HG03196 (cell line): ENCODE measurements at regions not wholly inside any gene's neighbourhood (a gene's known extent, or its start where the extent isn't known, plus 50 kb on each side); places are given as distances from the start of the nearest gene placed in this dataset.

Experiments
- ATAC-seq: cut with Tn5 transposase; IDR thresholded peaks from one replicate; pipeline ENCODE4 v1.9.1; 2021; ENCODE audit not compliant: unreplicated experiment

- no peak for ATAC-seq
Measured at GRCh38 chr11:10358696-10359095, 53.8 kb downstream of the ADM start.

GRCh38 chr11:10359171-10359570 lies 54.3 kb downstream of the ADM start:
- no peak for ATAC-seq

- no peak for ATAC-seq
Measured at GRCh38 chr11:10360835-10361234, 56.0 kb downstream of the ADM start.

GRCh38 chr11:10365045-10365444 lies 60.2 kb downstream of the ADM start:
- no peak for ATAC-seq

DNA sequence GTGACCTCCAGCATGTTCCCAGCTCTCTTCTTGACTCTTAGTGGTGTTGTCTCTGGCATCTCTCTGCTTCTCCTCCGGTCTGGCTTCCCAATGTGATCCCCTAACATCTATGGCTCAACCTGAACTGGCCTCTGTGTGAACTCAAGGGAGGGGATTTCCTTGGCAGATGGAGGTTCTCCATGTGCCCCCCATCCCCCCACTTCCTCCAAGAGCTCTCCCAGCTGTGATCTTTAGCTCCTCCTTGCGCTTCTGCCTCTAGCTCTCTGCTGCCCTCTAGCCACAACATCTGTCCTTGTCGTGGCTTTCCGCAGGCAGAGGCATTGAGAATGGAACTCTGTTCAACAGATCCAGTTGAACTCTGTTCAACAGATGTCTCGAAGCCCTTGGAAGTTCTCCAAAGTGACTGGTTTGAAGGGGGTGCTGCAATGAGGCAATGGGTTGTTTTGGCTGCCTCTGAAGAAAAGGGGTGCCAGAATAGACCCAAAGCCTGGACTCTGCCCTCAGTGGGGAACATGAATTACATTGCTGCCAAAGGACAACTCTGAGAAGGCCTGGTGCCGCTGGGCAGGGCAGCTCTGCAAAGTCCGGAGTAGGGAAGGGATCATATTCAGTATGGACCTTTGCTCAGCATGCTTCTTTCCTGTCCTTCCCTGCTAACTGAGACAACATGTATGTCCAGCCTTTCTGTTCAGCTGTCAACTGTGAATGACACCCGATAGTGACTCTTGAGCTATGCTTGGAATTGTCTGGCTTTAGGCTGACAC lies 61.9 kb downstream of the ADM start:
- peak; percentile 90 for ATAC-seq

DNA sequence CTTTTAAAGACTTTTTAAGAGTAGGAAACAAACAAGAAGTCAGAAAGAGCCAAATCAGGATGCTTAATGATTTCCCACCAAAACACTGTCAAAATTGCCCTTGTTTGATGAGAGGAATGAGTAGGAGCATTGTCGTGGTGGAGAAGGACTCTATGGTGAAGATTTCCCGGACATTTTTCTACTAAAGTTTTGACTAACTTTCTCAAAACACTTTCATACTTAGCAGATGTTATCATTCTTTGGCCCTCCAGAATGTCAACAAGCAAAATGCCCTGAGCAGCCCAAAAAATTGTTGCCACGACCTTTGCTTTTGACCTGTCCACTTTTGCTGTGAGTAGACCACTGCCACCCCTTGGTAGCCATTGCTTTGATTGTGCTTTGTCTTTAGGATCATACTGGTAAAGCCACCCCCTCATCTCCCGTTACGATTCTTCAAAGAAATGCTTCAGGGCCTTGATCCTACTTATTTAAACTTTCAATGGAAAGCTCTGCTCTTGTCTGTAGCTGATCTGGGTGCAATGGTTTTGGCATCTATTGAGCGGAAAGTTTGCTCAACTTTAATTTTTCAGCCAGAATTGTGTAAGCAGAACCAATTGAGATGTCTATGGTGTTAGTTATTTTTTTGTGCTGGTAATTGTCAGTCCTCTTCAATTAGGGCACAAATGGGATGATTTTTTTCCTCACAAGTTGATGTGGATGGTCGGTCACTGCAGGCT lies 67.2 kb downstream of the ADM start:
- no peak for ATAC-seq

- no peak for ATAC-seq
Measured at GRCh38 chr11:10373340-10373739, 68.5 kb downstream of the ADM start.

- no peak for ATAC-seq
Measured at GRCh38 chr11:10373929-10374328, 69.1 kb downstream of the ADM start.

GRCh38 chr11:10374386-10374785 lies 69.5 kb downstream of the ADM start:
- ATAC-seq: no peak

- ATAC-seq: no peak
Measured at GRCh38 chr11:10375280-10375971, 70.6 kb downstream of the ADM start.

DNA sequence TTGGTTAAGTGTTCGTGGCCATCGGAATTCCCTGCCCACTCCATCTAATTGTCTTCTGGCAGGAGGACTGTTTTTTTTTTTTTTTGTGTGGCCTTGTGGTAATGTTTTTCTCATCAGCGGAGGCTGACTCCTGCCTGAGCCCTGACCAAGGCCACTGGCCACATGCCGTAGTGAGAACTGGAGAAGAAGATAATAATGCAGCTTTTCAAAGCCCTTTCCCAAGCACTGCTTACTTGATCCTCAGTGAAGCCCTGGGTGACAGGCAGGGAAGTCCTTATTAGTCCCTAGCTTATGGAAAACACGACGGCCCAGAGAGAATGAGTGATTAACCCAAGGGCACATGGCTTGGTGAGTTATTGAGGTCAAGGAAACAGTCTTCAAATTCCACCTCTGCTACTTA lies 71.2 kb downstream of the ADM start:
- ATAC-seq: no peak

DNA sequence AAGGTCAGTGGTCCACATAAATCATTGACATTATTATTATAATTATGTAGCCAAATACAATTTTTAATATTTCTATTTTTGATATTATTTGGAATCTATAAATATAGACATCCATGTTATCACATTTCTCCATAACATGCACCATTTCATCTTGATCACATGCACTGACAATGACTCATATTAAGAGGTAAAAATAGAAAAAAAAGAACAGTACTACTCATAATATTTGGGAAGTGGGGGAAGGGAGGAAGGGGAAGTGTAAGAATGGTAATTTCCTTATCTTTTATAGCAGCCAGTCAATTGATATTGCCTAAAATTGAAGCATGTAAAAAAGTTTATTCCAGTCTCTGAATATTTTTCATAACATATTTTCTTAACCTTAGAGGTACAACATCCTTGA lies 72.3 kb downstream of the ADM start:
- no peak for ATAC-seq

DNA sequence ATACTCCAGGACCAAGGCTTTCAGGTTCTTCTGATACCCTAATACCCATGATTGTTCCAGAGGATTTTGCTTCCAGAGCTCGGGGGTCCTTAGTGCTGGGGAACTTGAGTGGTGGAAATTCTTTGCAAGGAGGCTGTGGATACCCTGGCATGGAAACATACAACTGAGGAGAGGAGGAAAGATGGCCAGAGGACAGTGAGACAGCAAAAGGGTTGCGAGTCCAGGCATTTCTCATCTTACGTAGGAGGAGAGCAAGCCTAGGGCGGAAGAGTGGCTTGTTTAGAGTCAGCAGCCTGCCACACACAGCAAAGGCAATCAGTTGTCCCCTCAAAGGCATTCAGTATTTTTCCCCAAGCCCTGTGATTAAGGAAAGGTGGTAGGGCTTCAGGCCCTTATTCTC lies 73.5 kb downstream of the ADM start:
- ATAC-seq: no peak

- ATAC-seq: no peak
Measured at GRCh38 chr11:10379022-10379421, 74.1 kb downstream of the ADM start.

DNA sequence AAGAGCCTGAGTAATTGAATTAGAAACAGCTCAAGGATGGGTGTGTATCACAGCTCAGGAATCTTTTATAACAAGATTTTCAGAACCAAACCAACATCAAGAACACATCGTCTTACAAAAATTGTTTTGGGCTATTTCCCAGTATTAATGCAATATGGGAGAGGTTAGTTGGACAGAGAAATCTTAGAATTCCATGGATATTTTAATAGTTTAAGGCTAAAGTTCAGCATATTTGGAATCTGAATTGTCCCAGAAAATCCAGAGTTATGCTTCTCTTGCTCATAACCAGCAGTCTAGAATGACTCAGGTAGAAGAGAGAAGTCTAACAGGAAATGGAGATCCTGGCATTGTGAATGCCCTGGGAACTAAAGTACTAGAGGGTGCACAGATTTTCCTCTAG lies 74.6 kb downstream of the ADM start:
- no peak for ATAC-seq

- no peak for ATAC-seq
Measured at GRCh38 chr11:10379871-10380568, 75.0 kb upstream of the AMPD3 start.

DNA sequence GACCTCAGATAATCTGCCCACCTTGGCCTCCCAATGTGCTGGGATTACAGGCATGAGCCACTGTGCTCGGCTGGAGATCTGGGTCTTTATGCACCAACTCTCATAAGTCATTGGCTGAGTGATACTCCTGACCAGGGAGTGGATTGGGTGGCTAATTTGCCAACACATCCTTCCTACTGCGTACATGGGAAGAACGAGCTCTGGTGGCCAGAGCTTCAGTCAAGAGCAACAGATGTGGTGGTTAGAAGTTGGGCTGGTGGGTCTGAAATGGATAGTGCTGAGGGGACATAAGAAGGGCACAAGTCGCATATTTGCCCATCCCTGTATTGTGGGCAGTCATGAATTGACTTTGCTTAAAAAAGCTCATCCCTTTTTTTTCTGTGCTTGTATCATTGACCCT lies 74.1 kb upstream of the AMPD3 start:
- no peak for ATAC-seq

GRCh38 chr11:10381736-10382135 lies 73.3 kb upstream of the AMPD3 start:
- no peak for ATAC-seq

GRCh38 chr11:10382518-10382917 lies 72.5 kb upstream of the AMPD3 start:
- ATAC-seq: no peak

DNA sequence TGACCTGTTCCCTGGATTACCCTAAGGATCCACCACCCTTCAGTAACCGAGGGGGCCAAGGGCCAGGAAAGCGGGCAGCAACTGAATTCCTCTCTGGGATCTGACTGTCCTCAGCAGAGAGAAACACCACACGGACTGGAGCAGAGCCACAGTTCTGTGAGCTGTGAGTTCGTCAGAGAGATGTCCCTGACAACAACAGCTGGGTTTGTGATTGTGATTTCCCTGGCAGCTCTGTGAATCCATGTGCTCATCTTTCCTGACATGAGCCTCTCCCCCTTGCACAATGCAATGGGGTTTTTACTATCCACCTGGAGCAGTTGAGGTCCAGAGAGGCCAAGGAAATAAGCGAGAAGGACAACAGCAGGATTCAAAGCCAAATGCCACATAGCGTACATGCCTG lies 69.4 kb upstream of the AMPD3 start:
- ATAC-seq: no peak

- ATAC-seq: no peak
Measured at GRCh38 chr11:10386361-10386760, 68.7 kb upstream of the AMPD3 start.

GRCh38 chr11:10386861-10387205 lies 68.2 kb upstream of the AMPD3 start:
- ATAC-seq: no peak
